GM23338 (cell line): ENCODE measurements at regions not wholly inside any gene's neighbourhood (a gene's known extent, or its start where the extent isn't known, plus 50 kb on each side); places are given as distances from the start of the nearest gene placed in this dataset.

ENCODE experiments used
- ATAC-seq: fragments of 200-7000 bp; cut with Tn5 transposase; 3 replicates; pipeline ENCODE4 v1.9.1; 2020
- DNase-seq: peaks from one replicate; pipeline ENCODE4 v3.0.0-alpha.2; 2015; ENCODE audit warnings: low spot score
- H2AFZ ChIP-seq: fragments of 200-600 bp; sonication (generic); 2 replicates; pipeline ENCODE4 v1.8.0; 2016; ENCODE audit warnings: antibody characterized with exemption, mild to moderate bottlenecking, moderate library complexity
- H3F3A ChIP-seq: fragments of 200-600 bp; sonication (generic); replicated peaks from 2 replicates; pipeline ENCODE4 v1.8.0; 2017; ENCODE audit warnings: antibody characterized with exemption, mixed run types, low read depth
- H3K27ac ChIP-seq: fragments of 200-600 bp; sonication (generic); 2 replicates; pipeline ENCODE4 v1.6.1; 2016; ENCODE audit warnings: low read depth
- H3K27me3 ChIP-seq: fragments of 200-600 bp; sonication (generic); 2 replicates; pipeline ENCODE4 v1.8.0; 2016; ENCODE audit warnings: mild to moderate bottlenecking, mixed run types, moderate library complexity; ENCODE audit not compliant: insufficient read depth
- H3K36me3 ChIP-seq: fragments of 200-600 bp; sonication (generic); 2 replicates; pipeline ENCODE4 v1.8.0; 2016; ENCODE audit warnings: mild to moderate bottlenecking; ENCODE audit not compliant: insufficient read depth
- H3K4me1 ChIP-seq: fragments of 200-600 bp; sonication (generic); 2 replicates; pipeline ENCODE4 v1.8.0; 2016; ENCODE audit warnings: mild to moderate bottlenecking, moderate library complexity; ENCODE audit not compliant: insufficient read depth
- H3K4me2 ChIP-seq: fragments of 200-600 bp; sonication (generic); 2 replicates; pipeline ENCODE4 v1.7.1; 2017; ENCODE audit warnings: mixed run types
- H3K4me3 ChIP-seq: fragments of 200-600 bp; sonication (generic); 2 replicates; pipeline ENCODE4 v1.6.1; 2016; ENCODE audit warnings: mixed run types
- H3K79me2 ChIP-seq: fragments of 200-600 bp; sonication (generic); replicated peaks from 2 replicates; pipeline ENCODE4 v1.8.0; 2017; ENCODE audit warnings: mild to moderate bottlenecking; ENCODE audit not compliant: insufficient read depth
- H3K9me2 ChIP-seq: fragments of 200-600 bp; sonication (generic); 2 replicates; pipeline ENCODE4 v1.8.0; 2017; ENCODE audit not compliant: insufficient read depth
- H4K20me1 ChIP-seq: fragments of 200-600 bp; sonication (generic); replicated peaks from 2 replicates; pipeline ENCODE4 v1.8.0; 2017; ENCODE audit warnings: mild to moderate bottlenecking; ENCODE audit not compliant: insufficient read depth
- H3K27ac Mint-ChIP-seq: 2 replicates; pipeline ENCODE4 v1.8.0; 2020; ENCODE audit warnings: inconsistent platforms, mild to moderate bottlenecking, moderate library complexity, mixed read lengths
- H3K27me3 Mint-ChIP-seq: 3 replicates; pipeline ENCODE4 v1.8.0; 2022; ENCODE audit warnings: low read depth, mild to moderate bottlenecking, moderate library complexity, mixed read lengths, inconsistent platforms; ENCODE audit not compliant: insufficient read depth, poor library complexity
- H3K36me3 Mint-ChIP-seq: 3 replicates; pipeline ENCODE4 v1.8.0; 2021; ENCODE audit warnings: low read depth, mild to moderate bottlenecking, inconsistent platforms, moderate library complexity, mixed read lengths
- H3K4me1 Mint-ChIP-seq: 3 replicates; pipeline ENCODE4 v1.8.0; 2020; ENCODE audit warnings: mild to moderate bottlenecking, inconsistent platforms, mixed read lengths
- H3K4me3 Mint-ChIP-seq: 3 replicates; pipeline ENCODE4 v1.8.0; 2021; ENCODE audit warnings: moderate library complexity, mild to moderate bottlenecking, inconsistent platforms, mixed read lengths
- H3K9me3 Mint-ChIP-seq: 3 replicates; pipeline ENCODE4 v1.8.0; 2020; ENCODE audit warnings: moderate library complexity, mild to moderate bottlenecking, inconsistent platforms, mixed read lengths
- CREB1 ChIP-seq: fragments of 250-450 bp; sonication (Bioruptor Pico); IDR thresholded peaks from 2 replicates; pipeline ENCODE4 v1.5.0; 2020; ENCODE audit warnings: low read depth, mild to moderate bottlenecking, moderate library complexity
- JUNB ChIP-seq: IDR thresholded peaks from one replicate; pipeline ENCODE4 v1.6.1; 2016; ENCODE audit warnings: antibody characterized with exemption; ENCODE audit not compliant: unreplicated experiment
- NANOG ChIP-seq: IDR thresholded peaks from 2 replicates; pipeline ENCODE4 v1.6.1; 2016; ENCODE audit warnings: antibody characterized with exemption, borderline replicate concordance
- POLR2AphosphoS5 ChIP-seq: IDR thresholded peaks from 2 replicates; pipeline ENCODE4 v1.6.1; 2016; ENCODE audit warnings: antibody characterized with exemption, low read depth
- STAT1 ChIP-seq: IDR thresholded peaks from one replicate; pipeline ENCODE4 v1.6.1; 2016; ENCODE audit warnings: antibody characterized with exemption; ENCODE audit not compliant: unreplicated experiment
- ZNF114 ChIP-seq: fragments of 250-450 bp; sonication (Bioruptor Pico); IDR thresholded peaks from 2 replicates; pipeline ENCODE4 v1.5.0; 2020; ENCODE audit warnings: mild to moderate bottlenecking, moderate library complexity
- ZNF331 ChIP-seq: fragments of 250-450 bp; sonication (Bioruptor Pico); IDR thresholded peaks from 2 replicates; pipeline ENCODE4 v1.5.0; 2020; ENCODE audit warnings: low read depth, mild to moderate bottlenecking, moderate library complexity
- TF ChIP-seq, protein P1 (sequence below): IDR thresholded peaks from one replicate; pipeline ENCODE4 v1.6.1; 2018; ENCODE audit warnings: antibody characterized with exemption; ENCODE audit not compliant: unreplicated experiment
- TF ChIP-seq, protein P2 (sequence below): IDR thresholded peaks from 2 replicates; pipeline ENCODE4 v1.6.1; 2016; ENCODE audit warnings: antibody characterized with exemption

DNA sequence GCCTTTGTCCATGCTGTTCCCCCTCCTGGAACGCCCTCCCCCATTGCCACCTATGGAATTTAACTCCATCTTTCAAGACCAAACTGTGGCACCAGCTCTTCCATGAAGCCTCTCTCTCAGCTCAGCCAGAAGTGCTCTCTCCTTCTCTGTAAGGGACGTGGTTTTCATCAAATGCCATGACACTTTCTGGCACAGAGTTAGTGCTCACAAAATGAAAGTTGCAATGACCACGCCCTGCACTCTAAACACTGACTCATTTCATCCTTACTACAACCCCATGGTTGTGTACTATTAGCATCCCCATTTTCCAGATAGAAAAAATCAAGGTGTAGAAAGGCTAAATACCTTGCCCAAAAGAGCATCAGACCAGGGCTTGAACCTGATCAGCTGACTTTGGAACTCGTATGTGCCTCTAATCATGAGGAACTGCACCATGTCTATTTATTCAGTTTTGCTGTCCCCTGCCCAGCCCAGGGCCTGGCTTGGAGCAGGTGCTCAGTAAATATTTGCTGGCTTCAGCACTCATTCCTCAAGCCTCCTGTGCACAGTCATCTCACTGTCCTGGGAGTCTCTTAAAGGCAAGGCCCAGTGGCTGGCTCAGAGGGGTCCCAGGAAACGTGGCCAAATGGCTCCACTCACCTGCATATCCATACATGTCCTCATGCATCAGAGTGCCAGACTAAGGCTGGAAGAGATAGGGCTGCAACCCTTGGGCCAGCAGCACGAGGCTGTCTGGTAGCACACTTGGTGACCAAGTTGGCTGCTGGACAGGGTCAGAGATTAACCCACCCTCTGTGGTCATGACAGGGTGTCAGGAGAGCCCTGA lies 77.9 kb downstream of the MRPL14 start:
- Histone ChIP-seq H3F3A (no peaks in the 10 kb centered on the region), H3K79me2 (no peaks in the 10 kb centered on the region), H3K4me1 (no peaks in the 10 kb centered on the region; the same call in 1 of the 2 replicates), H3K27ac (no peak overlapping the region), H4K20me1 (no peaks in the 10 kb centered on the region), H3K4me2 (no peak overlapping the region), H3K27me3 (no peaks in the 10 kb centered on the region), H2AFZ (no peak overlapping the region), H3K36me3 (no peaks in the 10 kb centered on the region), H3K4me3 (no peak overlapping the region), H3K9me2 (no peaks in the 10 kb centered on the region)
- H3K36me3 Mint-ChIP-seq: no peaks in the 10 kb centered on the region
- no peak overlapping the region; the same call in 2 of the 3 replicates for H3K4me3 Mint-ChIP-seq
- peaks cover 6% of the 10 kb centered on the region for H3K27me3 Mint-ChIP-seq
- ATAC-seq: no peak
- DNase-seq: no peak
- no peak for TF ChIP-seq CREB1 (CRISPR knock-in tag)
- no peak for TF ChIP-seq ZNF114 (CRISPR knock-in tag)
- TF ChIP-seq JUNB: no peak
- TF ChIP-seq, protein P1, sequence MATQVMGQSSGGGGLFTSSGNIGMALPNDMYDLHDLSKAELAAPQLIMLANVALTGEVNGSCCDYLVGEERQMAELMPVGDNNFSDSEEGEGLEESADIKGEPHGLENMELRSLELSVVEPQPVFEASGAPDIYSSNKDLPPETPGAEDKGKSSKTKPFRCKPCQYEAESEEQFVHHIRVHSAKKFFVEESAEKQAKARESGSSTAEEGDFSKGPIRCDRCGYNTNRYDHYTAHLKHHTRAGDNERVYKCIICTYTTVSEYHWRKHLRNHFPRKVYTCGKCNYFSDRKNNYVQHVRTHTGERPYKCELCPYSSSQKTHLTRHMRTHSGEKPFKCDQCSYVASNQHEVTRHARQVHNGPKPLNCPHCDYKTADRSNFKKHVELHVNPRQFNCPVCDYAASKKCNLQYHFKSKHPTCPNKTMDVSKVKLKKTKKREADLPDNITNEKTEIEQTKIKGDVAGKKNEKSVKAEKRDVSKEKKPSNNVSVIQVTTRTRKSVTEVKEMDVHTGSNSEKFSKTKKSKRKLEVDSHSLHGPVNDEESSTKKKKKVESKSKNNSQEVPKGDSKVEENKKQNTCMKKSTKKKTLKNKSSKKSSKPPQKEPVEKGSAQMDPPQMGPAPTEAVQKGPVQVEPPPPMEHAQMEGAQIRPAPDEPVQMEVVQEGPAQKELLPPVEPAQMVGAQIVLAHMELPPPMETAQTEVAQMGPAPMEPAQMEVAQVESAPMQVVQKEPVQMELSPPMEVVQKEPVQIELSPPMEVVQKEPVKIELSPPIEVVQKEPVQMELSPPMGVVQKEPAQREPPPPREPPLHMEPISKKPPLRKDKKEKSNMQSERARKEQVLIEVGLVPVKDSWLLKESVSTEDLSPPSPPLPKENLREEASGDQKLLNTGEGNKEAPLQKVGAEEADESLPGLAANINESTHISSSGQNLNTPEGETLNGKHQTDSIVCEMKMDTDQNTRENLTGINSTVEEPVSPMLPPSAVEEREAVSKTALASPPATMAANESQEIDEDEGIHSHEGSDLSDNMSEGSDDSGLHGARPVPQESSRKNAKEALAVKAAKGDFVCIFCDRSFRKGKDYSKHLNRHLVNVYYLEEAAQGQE: no peak
- no peaks in the 10 kb centered on the region for H3K9me3 Mint-ChIP-seq
- H3K27ac Mint-ChIP-seq: no peak overlapping the region
- peaks cover 25% of the 10 kb centered on the region for H3K4me1 Mint-ChIP-seq

DNA sequence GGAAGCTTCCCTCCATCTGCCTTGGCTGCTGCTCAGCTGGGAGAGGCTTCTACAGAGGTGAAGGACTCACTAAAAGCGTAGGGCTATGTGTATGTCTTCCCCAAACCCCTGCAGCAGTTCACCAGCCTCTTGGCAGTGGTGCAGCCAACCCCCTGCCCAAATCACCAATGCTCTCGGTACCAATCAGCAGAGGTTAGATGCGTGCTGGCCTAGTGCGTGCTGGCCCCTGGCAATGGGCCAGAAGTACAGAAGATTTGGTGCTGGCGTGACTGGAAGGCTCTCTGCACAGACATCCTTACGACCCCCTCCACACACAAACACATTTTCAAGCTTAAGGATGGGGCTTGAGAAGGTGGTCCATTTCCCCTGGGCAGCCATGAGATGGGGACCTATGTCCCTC lies 79.0 kb downstream of the MRPL14 start:
- Histone ChIP-seq H3K36me3 (no peaks in the 10 kb centered on the region), H3K27ac (no peak overlapping the region), H3K4me3 (no peak overlapping the region), H2AFZ (no peak overlapping the region), H3K27me3 (no peaks in the 10 kb centered on the region), H3F3A (no peaks in the 10 kb centered on the region), H4K20me1 (no peaks in the 10 kb centered on the region), H3K4me2 (no peak overlapping the region), H3K9me2 (no peaks in the 10 kb centered on the region), H3K4me1 (peaks cover 5% of the 10 kb centered on the region), H3K79me2 (no peaks in the 10 kb centered on the region)
- peaks cover 6% of the 10 kb centered on the region for H3K27me3 Mint-ChIP-seq
- ATAC-seq (no peak), DNase-seq (no peak)
- H3K4me1 Mint-ChIP-seq: peaks cover 20% of the 10 kb centered on the region
- no peak overlapping the region for H3K27ac Mint-ChIP-seq
- no peaks in the 10 kb centered on the region for H3K36me3 Mint-ChIP-seq
- H3K9me3 Mint-ChIP-seq: no peaks in the 10 kb centered on the region
- H3K4me3 Mint-ChIP-seq: no peak overlapping the region
- TF ChIP-seq ZNF114 (CRISPR knock-in tag) (no peak), NANOG (no peak), CREB1 (CRISPR knock-in tag) (no peak), STAT1 (no peak), POLR2AphosphoS5 (no peak), ZNF331 (no peak)
- TF ChIP-seq, protein P1: no peak
- TF ChIP-seq, protein P2, sequence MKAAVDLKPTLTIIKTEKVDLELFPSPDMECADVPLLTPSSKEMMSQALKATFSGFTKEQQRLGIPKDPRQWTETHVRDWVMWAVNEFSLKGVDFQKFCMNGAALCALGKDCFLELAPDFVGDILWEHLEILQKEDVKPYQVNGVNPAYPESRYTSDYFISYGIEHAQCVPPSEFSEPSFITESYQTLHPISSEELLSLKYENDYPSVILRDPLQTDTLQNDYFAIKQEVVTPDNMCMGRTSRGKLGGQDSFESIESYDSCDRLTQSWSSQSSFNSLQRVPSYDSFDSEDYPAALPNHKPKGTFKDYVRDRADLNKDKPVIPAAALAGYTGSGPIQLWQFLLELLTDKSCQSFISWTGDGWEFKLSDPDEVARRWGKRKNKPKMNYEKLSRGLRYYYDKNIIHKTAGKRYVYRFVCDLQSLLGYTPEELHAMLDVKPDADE: no peak
